H9 (cell line): ENCODE measurements at regions not wholly inside any gene's neighbourhood (a gene's known extent, or its start where the extent isn't known, plus 50 kb on each side); places are given as distances from the start of the nearest gene placed in this dataset.

Experiments used
- DNase-seq: peaks from one replicate; pipeline ENCODE4 v3.0.0-alpha.2; 2017
- H2AFZ ChIP-seq: one replicate; pipeline ENCODE4 v1.6.1; 2013; ENCODE audit warnings: mild to moderate bottlenecking, low read length, control low read depth, moderate library complexity
- H2AK5ac ChIP-seq: 2 replicates; pipeline ENCODE4 v1.6.1; 2013; ENCODE audit warnings: low read length, control low read depth, mixed read lengths; ENCODE audit not compliant: insufficient read length
- H2BK120ac ChIP-seq: one replicate; pipeline ENCODE4 v1.6.1; 2013; ENCODE audit warnings: low read depth, mild to moderate bottlenecking, low read length, control low read depth, inconsistent platforms; ENCODE audit not compliant: poor library complexity, severe bottlenecking
- H2BK12ac ChIP-seq: 2 replicates; pipeline ENCODE4 v1.6.1; 2013; ENCODE audit warnings: low read length, control low read depth, mixed read lengths, low read depth; ENCODE audit not compliant: insufficient read length
- H2BK15ac ChIP-seq: 2 replicates; pipeline ENCODE4 v1.6.1; 2013; ENCODE audit warnings: low read depth, low read length, control low read depth
- H2BK20ac ChIP-seq: one replicate; pipeline ENCODE4 v1.6.1; 2013; ENCODE audit warnings: low read depth, mild to moderate bottlenecking, low read length, control low read depth, inconsistent platforms; ENCODE audit not compliant: poor library complexity, severe bottlenecking
- H2BK5ac ChIP-seq: 2 replicates; pipeline ENCODE4 v1.6.1; 2013; ENCODE audit warnings: low read length, control low read depth, mixed read lengths; ENCODE audit not compliant: insufficient read length
- H3K14ac ChIP-seq: 2 replicates; pipeline ENCODE4 v1.6.1; 2013; ENCODE audit warnings: low read length, control low read depth; ENCODE audit not compliant: insufficient read depth
- H3K18ac ChIP-seq: 2 replicates; pipeline ENCODE4 v1.6.1; 2013; ENCODE audit warnings: low read depth, mild to moderate bottlenecking, mixed read lengths, low read length, control low read depth; ENCODE audit not compliant: insufficient read length
- H3K23ac ChIP-seq: 2 replicates; pipeline ENCODE4 v1.6.1; 2013; ENCODE audit warnings: low read length, control low read depth, mixed read lengths, low read depth; ENCODE audit not compliant: insufficient read length
- H3K23me2 ChIP-seq: 2 replicates; pipeline ENCODE4 v1.6.1; 2013; ENCODE audit warnings: low read depth, mild to moderate bottlenecking, mixed read lengths, low read length, control low read depth; ENCODE audit not compliant: insufficient read length, poor library complexity, severe bottlenecking
- H3K27ac ChIP-seq: 2 replicates; pipeline ENCODE4 v1.5.1; 2013; ENCODE audit warnings: low read length, control low read depth, mixed read lengths, low read depth; ENCODE audit not compliant: insufficient read length
- H3K27me3 ChIP-seq: 2 replicates; pipeline ENCODE4 v1.6.1; 2013; ENCODE audit warnings: low read length, control low read depth, inconsistent platforms; ENCODE audit not compliant: insufficient read depth
- H3K4ac ChIP-seq: 2 replicates; pipeline ENCODE4 v1.6.1; 2013; ENCODE audit warnings: low read depth, mild to moderate bottlenecking, control low read depth, inconsistent platforms, low read length, moderate library complexity
- H3K4me1 ChIP-seq: 2 replicates; pipeline ENCODE4 v1.6.1; 2013; ENCODE audit warnings: low read length, control low read depth, inconsistent platforms; ENCODE audit not compliant: insufficient read depth
- H3K4me2 ChIP-seq: 2 replicates; pipeline ENCODE4 v1.6.1; 2013; ENCODE audit warnings: low read length, control low read depth, mixed read lengths; ENCODE audit not compliant: insufficient read length, insufficient read depth
- H3K56ac ChIP-seq: 2 replicates; pipeline ENCODE4 v1.6.1; 2013; ENCODE audit warnings: low read depth, mild to moderate bottlenecking, mixed read lengths, low read length, control low read depth; ENCODE audit not compliant: insufficient read length
- H3K79me1 ChIP-seq: 2 replicates; pipeline ENCODE4 v1.6.1; 2013; ENCODE audit warnings: low read depth, mild to moderate bottlenecking, moderate library complexity, low read length, control low read depth, inconsistent platforms; ENCODE audit not compliant: insufficient read depth, poor library complexity, severe bottlenecking
- H3K79me2 ChIP-seq: 2 replicates; pipeline ENCODE4 v1.6.1; 2013; ENCODE audit warnings: low read length, control low read depth, inconsistent platforms; ENCODE audit not compliant: insufficient read depth
- H3K9ac ChIP-seq: 2 replicates; pipeline ENCODE4 v1.6.1; 2013; ENCODE audit warnings: low read length, control low read depth, mixed read lengths; ENCODE audit not compliant: insufficient read length; ENCODE audit errors: extremely low read depth
- H3K9me3 ChIP-seq: one replicate; pipeline ENCODE4 v1.6.1; 2013; ENCODE audit warnings: low read depth, low read length, inconsistent platforms; ENCODE audit not compliant: control insufficient read depth
- H3T11ph ChIP-seq: one replicate; pipeline ENCODE4 v1.6.1; 2013; ENCODE audit warnings: mild to moderate bottlenecking, low read length, control low read depth, inconsistent platforms
- H4K20me1 ChIP-seq: one replicate; pipeline ENCODE4 v1.6.1; 2013; ENCODE audit not compliant: control insufficient read depth, insufficient read length, insufficient read depth
- H4K5ac ChIP-seq: 2 replicates; pipeline ENCODE4 v1.6.1; 2013; ENCODE audit warnings: low read depth, mild to moderate bottlenecking, mixed read lengths, low read length, control low read depth; ENCODE audit not compliant: insufficient read length
- H4K8ac ChIP-seq: replicated peaks from 2 replicates; pipeline ENCODE4 v1.6.1; 2013; ENCODE audit warnings: low read length, control low read depth, mixed read lengths, low read depth; ENCODE audit not compliant: insufficient read length
- H4K91ac ChIP-seq: 2 replicates; pipeline ENCODE4 v1.6.1; 2013; ENCODE audit warnings: low read depth, mild to moderate bottlenecking, moderate library complexity, mixed read lengths, low read length, control low read depth; ENCODE audit not compliant: insufficient read length
- H3K27ac Mint-ChIP-seq, 3 experiments: 2 replicates in 2 of 3; 3 replicates in 1 of 3; pipeline ENCODE4 v1.8.0; 2020 to 2021; ENCODE audit warnings: mixed read lengths in 3 of 3, mild to moderate bottlenecking in 1 of 3, moderate library complexity in 1 of 3
- H3K27me3 Mint-ChIP-seq: 2 replicates; pipeline ENCODE4 v1.8.0; 2021; ENCODE audit warnings: low read depth, mild to moderate bottlenecking, moderate library complexity, mixed read lengths
- H3K36me3 Mint-ChIP-seq, 3 experiments: 2 replicates in 2 of 3; 3 replicates in 1 of 3; pipeline ENCODE4 v1.8.0; 2020 to 2021; ENCODE audit warnings: low read depth in 3 of 3, mixed read lengths in 3 of 3; ENCODE audit not compliant: insufficient read depth in 1 of 3
- H3K4me1 Mint-ChIP-seq, 2 experiments: 2 replicates each; pipeline ENCODE4 v1.8.0; 2020; ENCODE audit warnings: mixed read lengths in 2 of 2
- H3K4me3 Mint-ChIP-seq, 2 experiments: 2 replicates in 1 of 2; 3 replicates in 1 of 2; pipeline ENCODE4 v1.8.0; 2020 to 2021; ENCODE audit warnings: mild to moderate bottlenecking in 2 of 2, mixed read lengths in 2 of 2, moderate library complexity in 1 of 2
- H3K9me3 Mint-ChIP-seq, 2 experiments: 2 replicates in 1 of 2; 3 replicates in 1 of 2; pipeline ENCODE4 v1.8.0; 2020; ENCODE audit warnings: mild to moderate bottlenecking in 2 of 2, mixed read lengths in 2 of 2, moderate library complexity in 1 of 2
- WGBS: extraction: QIAGEN DNeasy Blood & Tissue Kit; methylation state at CpG from one replicate; pipeline ENCODE4 v1.1.7; 2013; ENCODE audit warnings: missing lambda C conversion rate, low lambda C conversion rate, mixed read lengths; ENCODE audit not compliant: insufficient read length; ENCODE audit errors: extremely low coverage; 5-methylcytosine and 5-hydroxymethylcytosine counted together
- TF ChIP-seq, protein P1 (sequence below): fragments of 200-600 bp; sonication (generic); conservative IDR thresholded peaks from 3 replicates; pipeline ENCODE4 v1.8.0; 2021; ENCODE audit warnings: antibody characterized with exemption, mild to moderate bottlenecking

DNA sequence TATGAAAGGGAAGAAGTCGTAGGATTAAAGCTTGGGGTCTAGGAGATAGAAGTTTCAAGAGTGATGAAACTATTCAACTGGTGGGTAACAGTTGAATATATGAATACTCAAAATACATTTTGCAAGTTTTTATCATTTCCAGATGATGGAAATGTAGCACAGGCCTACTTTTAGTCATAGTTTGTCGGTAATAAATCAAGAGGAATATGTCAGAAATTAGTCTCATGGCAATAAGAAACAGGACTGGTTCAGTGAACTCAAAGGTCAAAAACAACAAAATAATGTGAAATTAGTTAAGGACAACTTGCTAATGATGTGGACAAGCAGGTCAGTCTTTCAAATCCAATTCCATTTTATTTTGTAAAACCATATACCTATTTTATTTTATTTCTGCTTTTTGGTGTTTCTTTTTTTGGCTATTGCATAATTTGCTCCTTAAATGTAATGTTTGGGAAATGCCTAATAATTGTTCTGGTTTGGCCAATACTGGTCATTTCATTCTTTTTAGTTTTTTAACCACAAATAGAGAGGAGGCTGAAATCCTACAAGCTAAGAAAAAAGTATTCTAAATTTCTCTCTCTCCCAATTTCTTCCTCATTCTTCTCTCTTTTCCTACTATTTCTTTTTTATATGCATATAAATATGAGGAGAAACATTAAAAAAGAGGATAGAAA, 195.2 kb upstream of the ARHGEF26 start:
- Histone ChIP-seq H3K23ac (no peak overlapping the region), H2BK12ac (no peak overlapping the region), H2AFZ (no peak overlapping the region), H3K9ac (no peak overlapping the region), H3K9me3 (no peaks in the 10 kb centered on the region), H3K23me2 (no peaks in the 10 kb centered on the region), H2BK5ac (no peak overlapping the region), H3K18ac (no peak overlapping the region), H4K5ac (no peak overlapping the region), H3K4me1 (no peaks in the 10 kb centered on the region), H3T11ph (no peak overlapping the region), H2BK120ac (no peak overlapping the region), H2BK15ac (no peak overlapping the region), H3K14ac (no peak overlapping the region), H3K4ac (no peak overlapping the region), H4K20me1 (no peaks in the 10 kb centered on the region), H2AK5ac (no peak overlapping the region), H3K79me1 (no peaks in the 10 kb centered on the region), H3K4me2 (no peak overlapping the region), H3K27me3 (no peaks in the 10 kb centered on the region), H2BK20ac (no peak overlapping the region), H3K27ac (no peak overlapping the region), H3K79me2 (no peaks in the 10 kb centered on the region), H4K8ac (no peak overlapping the region), H3K56ac (no peak overlapping the region), H4K91ac (no peak overlapping the region)
- Mint-ChIP-seq H3K9me3 (no peaks in the 10 kb centered on the region; a peak in 1 of 5 replicates), H3K4me3 (no peak overlapping the region), H3K4me1 (no peaks in the 10 kb centered on the region), H3K27me3 (no peaks in the 10 kb centered on the region), H3K27ac (no peak overlapping the region), H3K36me3 (no peaks in the 10 kb centered on the region)
- WGBS: no CpG with 5 or more reads among the region's 2 CpGs
- DNase-seq: no peak
- TF ChIP-seq, protein P1, sequence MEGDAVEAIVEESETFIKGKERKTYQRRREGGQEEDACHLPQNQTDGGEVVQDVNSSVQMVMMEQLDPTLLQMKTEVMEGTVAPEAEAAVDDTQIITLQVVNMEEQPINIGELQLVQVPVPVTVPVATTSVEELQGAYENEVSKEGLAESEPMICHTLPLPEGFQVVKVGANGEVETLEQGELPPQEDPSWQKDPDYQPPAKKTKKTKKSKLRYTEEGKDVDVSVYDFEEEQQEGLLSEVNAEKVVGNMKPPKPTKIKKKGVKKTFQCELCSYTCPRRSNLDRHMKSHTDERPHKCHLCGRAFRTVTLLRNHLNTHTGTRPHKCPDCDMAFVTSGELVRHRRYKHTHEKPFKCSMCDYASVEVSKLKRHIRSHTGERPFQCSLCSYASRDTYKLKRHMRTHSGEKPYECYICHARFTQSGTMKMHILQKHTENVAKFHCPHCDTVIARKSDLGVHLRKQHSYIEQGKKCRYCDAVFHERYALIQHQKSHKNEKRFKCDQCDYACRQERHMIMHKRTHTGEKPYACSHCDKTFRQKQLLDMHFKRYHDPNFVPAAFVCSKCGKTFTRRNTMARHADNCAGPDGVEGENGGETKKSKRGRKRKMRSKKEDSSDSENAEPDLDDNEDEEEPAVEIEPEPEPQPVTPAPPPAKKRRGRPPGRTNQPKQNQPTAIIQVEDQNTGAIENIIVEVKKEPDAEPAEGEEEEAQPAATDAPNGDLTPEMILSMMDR: no peak
